Stimulated activated memory B cell treated with anti-CD40 and anti-IgM and Interleukin-4, amounts not matched to agents 10 μg/mL and 1 μg/mL and 100 μg/mL, for 72 hours (primary cell): ENCODE measurements at regions not wholly inside any gene's neighbourhood (a gene's known extent, or its start where the extent isn't known, plus 50 kb on each side); places are given as distances from the start of the nearest gene placed in this dataset.

Source experiments
- ATAC-seq: fragments of 150-1000 bp; cut with Tn5 transposase; 2 replicates; pipeline ENCODE4 v1.10.0; 2021
- H3K27ac Mint-ChIP-seq: one replicate; pipeline ENCODE4 v1.8.0; 2022; ENCODE audit warnings: mild to moderate bottlenecking, mixed read lengths
- H3K27me3 Mint-ChIP-seq: one replicate; pipeline ENCODE4 v1.8.0; 2022; ENCODE audit warnings: mixed read lengths
- H3K36me3 Mint-ChIP-seq: one replicate; pipeline ENCODE4 v1.8.0; 2022; ENCODE audit warnings: mixed read lengths
- H3K4me1 Mint-ChIP-seq: one replicate; pipeline ENCODE4 v1.8.0; 2022; ENCODE audit warnings: mixed read lengths
- H3K4me3 Mint-ChIP-seq: one replicate; pipeline ENCODE4 v1.8.0; 2022; ENCODE audit warnings: mild to moderate bottlenecking, moderate library complexity, mixed read lengths
- H3K9me3 Mint-ChIP-seq: one replicate; pipeline ENCODE4 v1.8.0; 2022; ENCODE audit warnings: mixed read lengths

DNA sequence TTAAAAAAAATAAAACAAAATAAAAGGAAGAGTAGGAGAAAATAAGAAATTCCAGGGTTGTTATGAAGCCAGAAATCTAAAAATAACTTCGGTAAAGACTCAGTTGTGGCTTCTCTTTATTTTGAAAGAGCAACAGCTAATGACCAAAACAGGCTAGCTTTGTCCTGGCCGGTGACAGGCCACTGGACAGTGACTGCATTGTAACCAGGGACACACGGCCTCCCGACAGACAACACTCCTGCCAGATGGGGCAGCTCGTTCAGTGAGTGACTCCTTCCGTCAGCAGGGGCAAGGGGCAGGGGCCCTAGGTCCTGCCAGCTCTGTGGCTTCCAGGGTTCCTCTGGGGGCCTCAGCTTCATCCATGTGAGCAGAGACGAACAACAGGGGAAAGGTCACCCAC is 173.4 kb downstream of the KATNAL1 start:
- peaks cover 22% of the 10 kb centered on the region for H3K27me3 Mint-ChIP-seq
- H3K4me3 Mint-ChIP-seq, result no peak overlapping the region
- peaks cover 6% of the 10 kb centered on the region for H3K4me1 Mint-ChIP-seq
- peak overlapping the region; percentile 34 for H3K27ac Mint-ChIP-seq
- ATAC-seq, result no peak
- H3K9me3 Mint-ChIP-seq, result no peaks in the 10 kb centered on the region
- no peaks in the 10 kb centered on the region for H3K36me3 Mint-ChIP-seq

DNA sequence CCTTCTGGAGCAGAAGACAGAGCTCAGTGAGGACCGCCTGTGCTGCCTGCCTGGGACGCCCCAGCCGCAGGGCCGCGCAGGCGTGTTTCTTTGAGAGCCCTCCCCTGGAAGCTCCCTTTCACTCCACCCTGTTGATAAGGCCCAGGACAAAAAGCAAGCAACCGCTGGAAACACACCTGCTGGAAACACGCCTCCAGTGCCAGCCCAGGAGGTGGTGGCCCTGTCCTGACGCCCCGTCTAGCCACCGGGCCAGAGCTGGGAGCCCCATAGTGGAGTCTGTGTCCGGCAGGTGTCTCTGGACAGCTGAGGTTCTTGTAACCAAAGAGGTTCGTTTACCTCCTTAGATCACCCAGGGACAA is 173.8 kb downstream of the KATNAL1 start:
- peaks cover 22% of the 10 kb centered on the region for H3K27me3 Mint-ChIP-seq
- no peak overlapping the region for H3K4me3 Mint-ChIP-seq
- peak overlapping the region; percentile 34 for H3K27ac Mint-ChIP-seq
- no peaks in the 10 kb centered on the region for H3K9me3 Mint-ChIP-seq
- peaks cover 6% of the 10 kb centered on the region for H3K4me1 Mint-ChIP-seq
- ATAC-seq, result no peak
- no peaks in the 10 kb centered on the region for H3K36me3 Mint-ChIP-seq

DNA sequence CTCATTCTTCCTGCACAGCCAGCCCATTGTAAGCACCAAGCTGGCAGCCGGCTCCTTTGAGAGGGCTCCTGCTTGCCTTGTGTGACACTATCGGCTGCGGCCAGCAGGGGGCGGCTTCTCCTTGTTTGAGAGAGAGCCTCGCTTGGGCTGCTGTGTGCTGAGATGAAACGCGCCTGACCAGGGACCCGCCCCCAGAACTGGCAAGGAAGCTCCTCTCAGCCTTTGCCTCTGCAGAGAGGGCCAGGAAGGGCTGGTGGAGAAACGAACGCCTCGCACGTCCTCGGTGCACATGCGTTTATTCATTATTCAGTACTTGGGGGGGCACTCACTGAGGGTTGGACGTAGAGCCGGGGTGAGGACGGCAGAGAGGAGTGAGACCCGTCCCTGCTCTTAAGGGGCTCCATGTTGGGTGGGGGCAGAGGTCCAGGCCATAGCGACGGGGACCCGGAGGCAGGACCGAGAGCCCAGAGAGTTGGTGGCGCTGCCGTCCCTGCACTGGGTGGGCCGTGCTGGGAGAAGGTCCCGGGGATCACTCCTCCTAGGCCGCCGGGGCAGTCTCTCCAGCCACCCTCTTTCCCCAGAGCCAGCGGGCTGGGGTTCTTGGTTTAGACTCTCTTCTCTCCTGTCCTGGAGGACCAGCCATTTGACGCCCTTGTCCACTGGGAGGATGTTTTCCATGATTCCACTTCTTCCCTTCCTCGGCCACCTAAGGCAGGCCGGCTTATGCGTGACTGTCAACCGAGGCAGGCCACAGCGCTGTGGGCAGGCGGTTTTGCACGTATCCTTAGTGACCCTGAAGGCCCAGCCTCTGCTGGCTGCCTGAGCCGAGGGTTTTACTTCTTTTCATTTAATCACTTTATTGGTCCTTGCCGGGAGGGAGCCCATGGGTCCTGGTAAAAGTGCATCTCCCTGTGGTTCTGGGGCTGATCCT is 174.5 kb downstream of the KATNAL1 start:
- H3K27ac Mint-ChIP-seq, result peak overlapping the region; percentile 34
- H3K4me3 Mint-ChIP-seq, result peak overlapping the region; percentile 10
- H3K4me1 Mint-ChIP-seq, result peaks cover 6% of the 10 kb centered on the region
- no peaks in the 10 kb centered on the region for H3K9me3 Mint-ChIP-seq
- H3K36me3 Mint-ChIP-seq, result no peaks in the 10 kb centered on the region
- ATAC-seq, result peak; percentile 95
- peaks cover 22% of the 10 kb centered on the region for H3K27me3 Mint-ChIP-seq

DNA sequence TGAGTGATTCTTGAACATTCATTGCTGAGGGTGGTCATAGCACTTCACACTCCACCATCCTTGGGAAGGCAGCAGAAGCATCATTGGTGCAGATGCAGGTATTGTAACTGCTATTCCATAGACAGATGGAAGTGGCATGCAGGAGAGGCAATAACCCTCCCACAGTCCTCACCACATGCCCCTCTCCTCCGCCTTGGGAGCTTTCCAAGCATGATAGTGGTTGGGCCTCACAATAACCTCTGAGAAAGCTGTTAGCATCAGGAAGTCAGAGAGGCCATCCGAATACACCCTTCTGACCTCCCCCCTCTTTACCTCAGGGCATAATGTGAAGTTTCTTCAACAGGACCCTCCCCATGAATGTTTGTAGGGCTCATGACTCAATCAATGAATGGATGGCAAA is 177.9 kb downstream of the KATNAL1 start:
- Mint-ChIP-seq H3K9me3 (no peaks in the 10 kb centered on the region), H3K4me1 (peaks cover 6% of the 10 kb centered on the region), H3K27ac (no peak overlapping the region), H3K27me3 (peaks cover under 1% of the 10 kb centered on the region), H3K4me3 (no peak overlapping the region), H3K36me3 (no peaks in the 10 kb centered on the region)
- no peak for ATAC-seq

DNA sequence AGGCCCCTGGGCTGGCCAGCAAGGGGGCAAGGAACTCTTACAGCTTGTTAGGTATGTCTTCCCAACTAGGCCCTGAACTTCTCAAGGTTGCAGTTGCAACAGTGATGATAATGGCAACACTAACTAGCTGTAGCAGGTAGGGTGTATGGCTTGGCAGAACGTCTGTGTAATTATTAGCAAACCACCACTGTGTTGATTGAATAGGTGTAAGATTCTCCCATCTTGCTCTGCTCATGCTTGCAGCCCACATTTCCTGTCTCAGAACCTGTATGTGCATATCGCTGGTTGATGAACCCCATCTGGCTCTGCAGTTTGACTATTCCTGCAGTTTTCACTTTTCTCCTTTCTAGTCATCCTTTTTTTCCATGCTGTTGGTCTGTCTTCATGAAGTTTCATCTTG is 178.8 kb downstream of the KATNAL1 start:
- H3K4me3 Mint-ChIP-seq, result no peak overlapping the region
- peaks cover 8% of the 10 kb centered on the region for H3K4me1 Mint-ChIP-seq
- H3K36me3 Mint-ChIP-seq, result no peaks in the 10 kb centered on the region
- ATAC-seq, result no peak
- no peaks in the 10 kb centered on the region for H3K9me3 Mint-ChIP-seq
- no peak overlapping the region for H3K27ac Mint-ChIP-seq
- no peaks in the 10 kb centered on the region for H3K27me3 Mint-ChIP-seq

DNA sequence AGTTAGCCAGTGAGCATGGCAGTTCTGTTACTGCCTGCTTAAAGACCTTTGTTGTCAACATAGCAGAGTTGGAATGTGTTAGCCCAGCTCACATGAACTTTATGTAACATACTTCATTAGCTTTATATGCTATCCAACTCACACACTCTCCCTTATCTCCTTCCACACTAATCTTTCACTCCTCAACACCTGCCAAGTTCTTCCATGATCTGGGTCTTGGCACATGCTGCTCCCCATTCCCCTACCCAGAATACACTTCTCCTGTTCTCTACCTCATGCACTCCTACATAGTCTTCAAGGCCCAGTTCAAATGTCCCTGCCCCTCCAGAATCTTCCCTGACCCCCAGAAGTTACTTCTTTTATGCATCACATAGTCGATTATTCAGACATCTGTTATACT is 179.3 kb downstream of the KATNAL1 start:
- no peaks in the 10 kb centered on the region for H3K36me3 Mint-ChIP-seq
- no peak overlapping the region for H3K27ac Mint-ChIP-seq

DNA sequence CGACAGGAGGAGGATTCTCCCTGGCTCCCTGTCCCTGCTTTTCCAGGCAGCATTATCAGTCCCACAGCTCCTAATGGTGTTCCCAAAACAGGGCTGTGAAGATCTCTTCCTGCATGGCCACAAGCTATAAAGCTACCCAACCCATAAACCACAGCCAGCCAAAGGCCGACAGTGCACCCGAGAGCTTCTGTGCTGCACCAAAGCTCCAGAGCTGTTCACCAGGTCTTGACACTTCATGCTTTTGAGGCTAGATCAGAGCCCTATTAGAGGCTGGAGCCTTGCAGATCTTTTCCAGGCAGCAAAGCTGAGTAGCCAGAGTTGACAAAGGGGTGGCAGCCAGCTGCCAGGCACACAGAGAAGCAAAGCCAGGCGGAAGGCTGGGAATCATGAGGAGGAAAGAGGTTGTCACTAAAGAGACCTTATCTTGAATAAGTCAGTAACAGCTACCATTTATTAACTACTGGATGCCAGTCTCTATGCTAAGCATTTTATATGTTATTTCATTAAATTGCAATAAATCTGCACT is 180.4 kb downstream of the KATNAL1 start:
- no peak for ATAC-seq
- Mint-ChIP-seq H3K36me3 (no peaks in the 10 kb centered on the region), H3K27me3 (no peaks in the 10 kb centered on the region), H3K9me3 (no peaks in the 10 kb centered on the region), H3K4me3 (no peak overlapping the region), H3K4me1 (peaks cover 18% of the 10 kb centered on the region), H3K27ac (no peak overlapping the region)

More for the DNA sequence above, 179.3 kb downstream of the KATNAL1 start:
- Mint-ChIP-seq H3K4me3 (no peak overlapping the region), H3K4me1 (peaks cover 13% of the 10 kb centered on the region), H3K9me3 (no peaks in the 10 kb centered on the region), H3K27me3 (no peaks in the 10 kb centered on the region)
- ATAC-seq, result no peak

DNA sequence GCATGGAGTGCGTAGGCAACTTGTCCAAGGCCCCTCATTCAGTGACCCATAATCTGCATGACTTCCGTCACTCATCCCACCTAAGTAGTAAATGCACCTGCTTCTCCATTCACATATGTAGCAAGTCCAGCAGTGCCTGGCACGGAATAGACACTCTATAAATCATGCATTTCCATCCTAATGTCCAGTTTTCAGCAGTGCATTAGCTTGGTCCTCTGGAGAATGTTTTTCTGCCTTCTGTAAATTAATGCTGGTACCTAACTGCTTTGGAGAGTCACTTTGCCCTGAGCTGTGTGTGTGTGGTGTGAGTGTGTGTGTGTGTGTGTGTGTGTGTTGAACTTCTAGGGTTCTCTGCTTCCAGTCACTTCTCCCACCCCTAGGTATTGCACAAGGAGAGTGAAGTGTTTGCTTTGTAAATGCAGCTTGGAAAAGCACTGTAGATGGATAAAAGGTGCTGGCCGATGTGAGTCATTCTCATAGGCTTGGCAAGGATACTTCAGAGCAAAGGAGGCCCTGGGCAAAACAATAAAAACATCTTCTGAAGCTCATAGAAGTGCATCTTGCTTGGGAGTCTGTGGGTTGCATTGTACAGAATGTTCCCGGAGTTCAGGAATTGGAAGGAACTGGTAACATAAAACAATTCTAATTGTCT is 181.8 kb downstream of the KATNAL1 start:
- no peaks in the 10 kb centered on the region for H3K27me3 Mint-ChIP-seq
- H3K27ac Mint-ChIP-seq, result no peak overlapping the region
- ATAC-seq, result no peak

DNA sequence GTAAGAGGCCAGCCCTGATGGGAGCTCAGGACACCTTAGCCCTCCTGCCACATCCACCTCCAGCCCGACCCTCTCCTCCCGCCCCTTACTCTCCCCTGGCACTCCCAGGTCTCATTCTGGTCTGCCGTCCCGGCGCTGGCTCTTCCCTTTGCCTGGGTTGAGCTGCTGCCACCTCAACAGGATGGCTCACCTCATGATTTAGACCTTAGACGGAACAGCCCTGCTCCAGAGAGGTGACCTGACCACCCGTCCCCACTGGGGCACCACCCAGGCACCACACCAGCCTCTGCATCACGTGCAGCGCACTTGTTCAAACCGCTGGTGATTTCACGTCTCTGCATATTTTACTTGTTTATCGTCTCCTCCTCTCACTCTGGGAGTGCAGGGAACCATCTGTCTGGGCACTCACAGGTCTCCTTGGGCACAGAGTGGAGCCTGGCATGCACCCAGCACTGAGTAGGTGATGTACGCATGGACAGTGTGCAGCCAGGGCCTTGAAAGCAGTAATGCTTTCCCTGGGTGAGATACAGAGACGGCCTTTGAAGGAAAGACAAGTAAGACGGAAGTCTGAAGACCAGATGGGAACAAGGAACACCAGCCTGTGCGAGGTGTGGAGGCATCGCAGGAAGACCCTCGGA is 183.1 kb downstream of the KATNAL1 start:
- ATAC-seq, result no peak
- no peak overlapping the region for H3K27ac Mint-ChIP-seq
- H3K4me1 Mint-ChIP-seq, result peaks cover 41% of the 10 kb centered on the region
- H3K4me3 Mint-ChIP-seq, result no peak overlapping the region
- H3K36me3 Mint-ChIP-seq, result no peaks in the 10 kb centered on the region
- no peaks in the 10 kb centered on the region for H3K9me3 Mint-ChIP-seq
- H3K27me3 Mint-ChIP-seq, result no peaks in the 10 kb centered on the region

More for the DNA sequence above, 181.8 kb downstream of the KATNAL1 start:
- Mint-ChIP-seq H3K4me3 (no peak overlapping the region), H3K9me3 (no peaks in the 10 kb centered on the region), H3K36me3 (no peaks in the 10 kb centered on the region), H3K4me1 (peaks cover 30% of the 10 kb centered on the region)

DNA sequence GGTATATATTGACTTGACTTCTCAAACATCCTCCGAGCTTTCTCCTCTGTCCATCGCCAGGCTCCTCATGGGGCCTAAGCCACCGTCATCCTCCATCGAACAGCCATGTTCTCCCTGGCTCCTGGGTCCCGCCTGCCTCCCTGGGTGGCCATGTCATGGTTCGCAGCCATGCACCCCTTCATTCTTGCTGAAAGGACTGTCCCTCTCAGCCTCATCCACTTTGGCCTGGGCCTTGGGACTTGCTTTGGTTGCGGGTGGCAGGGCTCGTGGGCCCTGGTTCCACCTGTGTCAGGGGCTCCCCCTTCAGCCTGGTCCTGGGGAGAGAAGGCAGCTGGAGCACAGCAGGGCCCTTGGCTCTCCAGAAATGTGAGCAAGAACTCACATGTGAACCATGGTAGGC is 183.8 kb downstream of the KATNAL1 start:
- H3K36me3 Mint-ChIP-seq, result no peaks in the 10 kb centered on the region
- peak overlapping the region; percentile 8 for H3K27ac Mint-ChIP-seq
- no peaks in the 10 kb centered on the region for H3K27me3 Mint-ChIP-seq
- H3K9me3 Mint-ChIP-seq, result no peaks in the 10 kb centered on the region
- H3K4me3 Mint-ChIP-seq, result no peak overlapping the region
- no peak for ATAC-seq
- H3K4me1 Mint-ChIP-seq, result peaks cover 41% of the 10 kb centered on the region

DNA sequence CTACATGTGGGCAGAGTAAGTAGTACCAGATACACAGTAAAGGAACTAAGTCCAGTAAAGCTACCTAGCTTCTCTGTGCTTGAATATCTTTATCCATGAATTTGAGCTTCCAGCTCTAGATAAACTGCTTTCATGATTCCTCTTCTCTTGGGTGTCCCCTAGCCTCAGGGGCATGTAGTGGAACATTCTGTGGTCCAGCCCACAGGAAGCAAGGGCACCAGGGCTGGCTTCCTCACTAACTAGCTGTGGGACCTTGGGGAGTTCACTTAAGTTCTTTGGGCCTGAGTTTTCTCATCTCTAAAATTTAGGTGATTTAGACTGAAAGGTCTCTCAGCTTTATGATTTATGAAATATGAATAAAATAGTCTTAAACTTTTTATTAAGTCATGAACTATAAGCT is 185.7 kb downstream of the KATNAL1 start:
- no peak overlapping the region for H3K27ac Mint-ChIP-seq
- no peaks in the 10 kb centered on the region for H3K36me3 Mint-ChIP-seq
- H3K27me3 Mint-ChIP-seq, result peaks cover 12% of the 10 kb centered on the region
- H3K9me3 Mint-ChIP-seq, result no peaks in the 10 kb centered on the region
- ATAC-seq, result peak; percentile 67
- no peak overlapping the region for H3K4me3 Mint-ChIP-seq
- H3K4me1 Mint-ChIP-seq, result peaks cover 41% of the 10 kb centered on the region

DNA sequence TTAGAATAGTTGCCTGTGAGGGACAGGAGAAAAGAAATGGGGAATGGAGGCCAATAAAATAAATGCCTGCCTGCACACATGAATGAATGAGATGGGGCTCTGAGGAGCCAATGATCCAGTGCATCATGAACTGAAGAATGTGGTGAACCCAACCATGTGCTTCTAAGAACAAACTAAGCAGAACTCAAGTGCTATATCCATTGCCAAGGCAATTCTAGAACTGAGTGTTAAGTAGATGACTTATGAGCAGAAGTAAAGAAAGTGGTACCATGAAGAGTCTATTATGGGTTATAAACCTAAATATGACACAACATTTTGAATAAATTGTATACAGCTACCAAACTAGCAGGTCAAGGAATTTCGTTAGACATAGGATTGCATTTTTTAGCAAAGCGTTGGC is 186.1 kb downstream of the KATNAL1 start:
- H3K4me1 Mint-ChIP-seq, result peaks cover 41% of the 10 kb centered on the region
- H3K4me3 Mint-ChIP-seq, result no peak overlapping the region
- ATAC-seq, result no peak
- H3K36me3 Mint-ChIP-seq, result no peaks in the 10 kb centered on the region
- H3K27ac Mint-ChIP-seq, result no peak overlapping the region
- no peaks in the 10 kb centered on the region for H3K9me3 Mint-ChIP-seq
- peaks cover 16% of the 10 kb centered on the region for H3K27me3 Mint-ChIP-seq

DNA sequence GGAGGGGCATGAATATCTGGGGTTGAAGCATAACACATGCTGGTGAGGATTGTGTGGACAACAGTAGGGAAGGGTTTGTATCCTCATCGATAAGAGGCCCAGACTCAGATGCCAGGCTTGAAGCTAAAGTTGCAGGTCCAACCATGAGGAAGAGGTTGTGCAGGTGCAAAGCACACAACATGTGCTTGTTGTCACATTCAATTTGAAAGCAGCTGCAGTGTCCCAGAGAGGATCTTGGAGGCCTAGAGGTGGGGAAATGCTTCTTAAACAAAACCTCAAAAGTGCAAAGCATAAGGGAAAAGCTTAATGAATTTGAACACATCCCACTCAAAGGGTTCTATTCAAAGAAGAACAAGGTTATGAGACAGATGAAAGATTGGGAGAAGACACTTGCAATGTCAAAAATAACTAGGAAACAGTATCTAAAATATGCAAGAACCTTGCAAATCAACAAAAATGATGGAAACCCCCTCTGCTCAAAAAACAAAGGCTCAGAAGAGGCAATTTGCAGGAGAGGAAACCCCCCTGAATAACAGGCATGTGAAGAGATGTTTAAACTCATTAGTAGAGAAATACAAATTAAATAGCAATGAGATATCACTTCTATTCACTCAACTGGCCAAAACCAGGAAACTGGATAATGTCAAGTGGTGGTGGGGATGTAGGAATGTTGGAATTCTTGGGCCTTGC is 187.1 kb downstream of the KATNAL1 start:
- Mint-ChIP-seq H3K4me1 (peaks cover 41% of the 10 kb centered on the region), H3K9me3 (no peaks in the 10 kb centered on the region), H3K27ac (no peak overlapping the region), H3K27me3 (peaks cover 21% of the 10 kb centered on the region), H3K36me3 (no peaks in the 10 kb centered on the region), H3K4me3 (no peak overlapping the region)
- ATAC-seq, result peak; percentile 43

DNA sequence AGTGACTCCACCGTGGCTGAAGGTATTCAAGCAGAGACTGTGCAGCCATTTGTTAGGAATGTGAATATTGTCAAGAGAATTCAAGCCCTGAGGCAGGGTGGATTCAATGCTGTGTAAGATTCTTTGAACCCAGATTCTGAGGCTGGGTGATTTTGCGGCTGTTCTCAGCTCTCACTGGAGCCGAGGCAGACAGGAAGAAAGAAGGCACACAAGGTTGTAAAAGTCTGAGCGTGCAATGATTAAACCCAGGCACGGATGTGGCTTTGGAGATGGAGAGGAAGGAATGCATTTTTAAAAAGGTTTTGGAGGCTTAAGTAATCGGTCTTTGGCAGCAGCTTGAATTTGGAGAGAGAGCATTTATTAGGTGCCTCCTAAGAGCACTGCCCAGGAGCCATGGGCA is 187.9 kb downstream of the KATNAL1 start:
- Mint-ChIP-seq H3K9me3 (no peaks in the 10 kb centered on the region), H3K27me3 (peaks cover 21% of the 10 kb centered on the region), H3K4me3 (no peak overlapping the region), H3K4me1 (peaks cover 41% of the 10 kb centered on the region), H3K27ac (no peak overlapping the region), H3K36me3 (no peaks in the 10 kb centered on the region)
- ATAC-seq, result no peak

DNA sequence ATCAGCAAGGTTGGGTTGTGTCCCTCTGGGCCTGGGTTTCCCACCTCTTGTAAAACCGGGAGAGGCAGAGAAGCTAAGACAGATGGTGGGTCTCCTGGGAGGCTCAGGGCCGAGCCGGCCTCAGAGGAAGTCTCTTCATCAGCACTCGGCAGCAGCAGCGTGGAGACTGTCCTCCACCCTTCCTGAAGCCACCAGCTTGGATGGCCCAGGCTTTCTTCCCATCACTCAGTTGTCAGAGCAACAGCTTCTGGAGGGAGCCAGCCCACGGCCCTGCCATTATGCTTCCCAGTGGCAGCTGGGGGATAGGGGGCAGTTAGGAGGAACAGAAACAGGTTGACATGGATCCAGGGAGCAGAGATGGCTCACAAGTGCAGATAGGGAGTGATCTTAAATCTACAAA is 191.0 kb downstream of the KATNAL1 start:
- peaks cover 21% of the 10 kb centered on the region for H3K27me3 Mint-ChIP-seq
- peaks cover 35% of the 10 kb centered on the region for H3K4me1 Mint-ChIP-seq
- ATAC-seq, result no peak
- H3K36me3 Mint-ChIP-seq, result no peaks in the 10 kb centered on the region
- no peak overlapping the region for H3K4me3 Mint-ChIP-seq
- no peaks in the 10 kb centered on the region for H3K9me3 Mint-ChIP-seq
- H3K27ac Mint-ChIP-seq, result no peak overlapping the region
